IMR-90 (cell line): ENCODE measurements at regions not wholly inside any gene's neighbourhood (a gene's known extent, or its start where the extent isn't known, plus 50 kb on each side); places are given as distances from the start of the nearest gene placed in this dataset.

Experiments used
- ATAC-seq: fragments of 200-7000 bp; cut with Tn5 transposase; 2 replicates; pipeline ENCODE4 v1.9.1; 2020; ENCODE audit warnings: low read depth, mild to moderate bottlenecking, moderate library complexity
- BruUV-seq: library from RNA; stranded (reverse); fragments of 400-500 nt; replicated peaks from 2 replicates; lab custom pipeline; 2021; lab: Mats Ljungman, UMichigan
- CTCF ChIA-PET: fragments of 300-600 bp; formaldehyde crosslinking; extraction: SDS; loops from one replicate; lab custom pipeline; 2021; ENCODE audit warnings: antibody characterized with exemption; lab: Yijun Ruan, JAX
- POLR2A ChIA-PET: fragments of 300-600 bp; sonication (Branson Sonifier 250); formaldehyde crosslinking; loops from one replicate; lab custom pipeline; 2022; ENCODE audit warnings: antibody characterized with exemption; ENCODE audit not compliant: unreplicated experiment; lab: Charles Lee
- DNase-seq: peaks from one replicate; pipeline ENCODE4 v3.0.0; 2013
- H2AFZ ChIP-seq: replicated peaks from 2 replicates; pipeline ENCODE3; 2013; ENCODE audit warnings: low read length, mild to moderate bottlenecking; ENCODE audit not compliant: poor library complexity
- H2AK5ac ChIP-seq: 2 replicates; pipeline ENCODE4 v1.6.1; 2013; ENCODE audit warnings: low read depth, low read length, inconsistent platforms
- H2AK9ac ChIP-seq: replicated peaks from 2 replicates; pipeline ENCODE3; 2013; ENCODE audit warnings: mild to moderate bottlenecking, low read depth, low read length, moderate library complexity; ENCODE audit not compliant: poor library complexity
- H2BK120ac ChIP-seq: 2 replicates; pipeline ENCODE4 v1.6.1; 2013; ENCODE audit warnings: low read depth, low read length, inconsistent platforms
- H2BK15ac ChIP-seq: 3 replicates; pipeline ENCODE4 v1.6.1; 2013; ENCODE audit warnings: low read depth, low read length, inconsistent platforms
- H2BK20ac ChIP-seq: 2 replicates; pipeline ENCODE4 v1.6.1; 2013; ENCODE audit warnings: low read depth, mild to moderate bottlenecking, inconsistent platforms, low read length, moderate library complexity
- H2BK5ac ChIP-seq: 2 replicates; pipeline ENCODE4 v1.6.1; 2013; ENCODE audit warnings: mild to moderate bottlenecking, low read depth, low read length, inconsistent platforms; ENCODE audit not compliant: poor library complexity, severe bottlenecking
- H3K14ac ChIP-seq: replicated peaks from 2 replicates; pipeline ENCODE4 v1.6.1; 2013; ENCODE audit warnings: low read depth, low read length, inconsistent platforms
- H3K18ac ChIP-seq: 2 replicates; pipeline ENCODE4 v1.6.1; 2013; ENCODE audit warnings: low read depth, low read length, control low read depth
- H3K23ac ChIP-seq: 2 replicates; pipeline ENCODE4 v1.6.1; 2013; ENCODE audit warnings: low read depth, low read length, inconsistent platforms
- H3K27ac ChIP-seq: 2 replicates; pipeline ENCODE4 v1.5.1; 2013; ENCODE audit warnings: mild to moderate bottlenecking, control low read depth, low read length; ENCODE audit not compliant: insufficient read depth
- H3K27me3 ChIP-seq: 2 replicates; pipeline ENCODE4 v1.6.1; 2013; ENCODE audit warnings: low read length; ENCODE audit not compliant: control insufficient read depth, insufficient read depth
- H3K36me3 ChIP-seq: 2 replicates; pipeline ENCODE4 v1.6.1; 2013; ENCODE audit warnings: low read length, mixed read lengths; ENCODE audit not compliant: control insufficient read depth, insufficient read depth
- H3K4ac ChIP-seq: 2 replicates; pipeline ENCODE4 v1.6.1; 2013; ENCODE audit warnings: low read depth, low read length, inconsistent platforms
- H3K4me1 ChIP-seq: 2 replicates; pipeline ENCODE4 v1.6.1; 2013; ENCODE audit warnings: low read length, mixed read lengths; ENCODE audit not compliant: control insufficient read depth, insufficient read depth
- H3K4me2 ChIP-seq: 2 replicates; pipeline ENCODE4 v1.6.1; 2013; ENCODE audit warnings: low read depth, mild to moderate bottlenecking, control low read depth, low read length, moderate library complexity
- H3K4me3 ChIP-seq: 2 replicates; pipeline ENCODE4 v1.5.1; 2013; ENCODE audit warnings: low read depth, mild to moderate bottlenecking, control low read depth, low read length, moderate library complexity; ENCODE audit not compliant: insufficient read depth
- H3K56ac ChIP-seq: 2 replicates; pipeline ENCODE4 v1.6.1; 2013; ENCODE audit warnings: low read length, inconsistent platforms; ENCODE audit not compliant: insufficient read depth; ENCODE audit errors: extremely low read depth
- H3K79me1 ChIP-seq, 2 experiments: 2 replicates each; pipeline ENCODE4 v1.6.1; 2013; ENCODE audit warnings: low read length in 2 of 2, inconsistent platforms in 1 of 2, low read depth in 1 of 2
- H3K9ac ChIP-seq: 2 replicates; pipeline ENCODE4 v1.6.1; 2013; ENCODE audit warnings: low read depth, low read length, control low read depth
- H3K9me1 ChIP-seq: 2 replicates; pipeline ENCODE4 v1.6.1; 2013; ENCODE audit warnings: low read length, inconsistent platforms; ENCODE audit not compliant: insufficient read depth
- H3K9me3 ChIP-seq: 2 replicates; pipeline ENCODE4 v1.6.1; 2013; ENCODE audit warnings: low read length; ENCODE audit not compliant: control insufficient read depth, insufficient read depth
- H4K20me1 ChIP-seq: 2 replicates; pipeline ENCODE4 v1.6.1; 2013; ENCODE audit warnings: low read length, inconsistent platforms; ENCODE audit not compliant: insufficient read depth
- H4K5ac ChIP-seq: 2 replicates; pipeline ENCODE4 v1.6.1; 2013; ENCODE audit warnings: mild to moderate bottlenecking, low read depth, low read length, control low read depth
- H4K8ac ChIP-seq, 2 experiments: 2 replicates each; pipeline ENCODE4 v1.6.1; 2013; ENCODE audit warnings: low read depth in 2 of 2, low read length in 2 of 2, control low read depth in 1 of 2, inconsistent platforms in 1 of 2
- H4K91ac ChIP-seq: 2 replicates; pipeline ENCODE4 v1.6.1; 2013; ENCODE audit warnings: low read depth, low read length, inconsistent platforms; ENCODE audit not compliant: insufficient read depth
- BHLHE40 ChIP-seq: fragments of 150-350 bp; IDR thresholded peaks from 2 replicates; pipeline ENCODE4 v1.6.1; 2016; ENCODE audit warnings: mild to moderate bottlenecking, low read depth, low read length
- CHD1 ChIP-seq: IDR thresholded peaks from 2 replicates; pipeline ENCODE4 v1.6.1; 2012; ENCODE audit warnings: low read depth, low read length, improper control_type of control experiment
- FOS ChIP-seq: fragments of 150-350 bp; IDR thresholded peaks from 2 replicates; pipeline ENCODE4 v1.6.1; 2016; ENCODE audit warnings: low read depth, low read length
- MAFK ChIP-seq: IDR thresholded peaks from 2 replicates; pipeline ENCODE4 v1.6.1; 2012; ENCODE audit warnings: low read depth, low read length, improper control_type of control experiment
- MAZ ChIP-seq: IDR thresholded peaks from 2 replicates; pipeline ENCODE4 v1.6.1; 2012; ENCODE audit warnings: low read depth, mild to moderate bottlenecking, low read length, improper control_type of control experiment, moderate library complexity, borderline replicate concordance
- MXI1 ChIP-seq: IDR thresholded peaks from 2 replicates; pipeline ENCODE4 v1.6.1; 2012; ENCODE audit warnings: low read depth, mild to moderate bottlenecking, low read length, moderate library complexity, borderline replicate concordance
- NFE2L2 ChIP-seq: fragments of 150-350 bp; IDR thresholded peaks from 2 replicates; pipeline ENCODE4 v1.6.1; 2016; ENCODE audit warnings: low read depth, mild to moderate bottlenecking, low read length
- POLR2A ChIP-seq: IDR thresholded peaks from 2 replicates; pipeline ENCODE4 v1.6.1; 2012; ENCODE audit warnings: mild to moderate bottlenecking, low read depth, low read length
- RAD21 ChIP-seq: IDR thresholded peaks from 2 replicates; pipeline ENCODE4 v1.6.1; 2012; ENCODE audit warnings: low read length, improper control_type of control experiment
- RFX5 ChIP-seq: IDR thresholded peaks from 2 replicates; pipeline ENCODE4 v1.8.0; 2012; ENCODE audit warnings: low read depth, mild to moderate bottlenecking, low read length, moderate library complexity
- SMC3 ChIP-seq: fragments of 150-350 bp; IDR thresholded peaks from 2 replicates; pipeline ENCODE4 v1.6.1; 2016; ENCODE audit warnings: low read depth, mild to moderate bottlenecking, antibody characterized with exemption, low read length, moderate library complexity
- WGBS, 2 experiments: methylation state at CpG; one replicate each; pipeline versions ENCODE4 v1.1.5 to v1.1.7; 2013; ENCODE audit warnings: missing lambda C conversion rate in 2 of 2; ENCODE audit not compliant: insufficient read length in 1 of 2; ENCODE audit errors: extremely low coverage in 2 of 2; 5-methylcytosine and 5-hydroxymethylcytosine counted together
- dilution Hi-C: fragments of 300-500 bp; cut with HindIII; formaldehyde crosslinking; loops from one replicate; pipeline ENCODE4 v1.14.3; 2018; ENCODE audit warnings: low sequenced_read_pairs; ENCODE audit not compliant: unreplicated experiment
- in situ Hi-C: fragments of 300-500 bp; cut with MboI; formaldehyde crosslinking; loops from 3 replicates; pipeline ENCODE4 v1.14.3; 2019; ENCODE audit warnings: low sequenced_read_pairs, inconsistent platforms, mixed read lengths
- intact Hi-C: fragments of 100-400 bp; cut with micrococcal nuclease; formaldehyde crosslinking; loops from 2 replicates; pipeline ENCODE4 v1.10.0; 2022
- TF ChIP-seq, protein P1 (sequence below): fragments of 150-350 bp; IDR thresholded peaks from 2 replicates; pipeline ENCODE4 v1.6.1; 2016; ENCODE audit warnings: low read depth, mild to moderate bottlenecking, low read length, moderate library complexity, borderline replicate concordance

DNA sequence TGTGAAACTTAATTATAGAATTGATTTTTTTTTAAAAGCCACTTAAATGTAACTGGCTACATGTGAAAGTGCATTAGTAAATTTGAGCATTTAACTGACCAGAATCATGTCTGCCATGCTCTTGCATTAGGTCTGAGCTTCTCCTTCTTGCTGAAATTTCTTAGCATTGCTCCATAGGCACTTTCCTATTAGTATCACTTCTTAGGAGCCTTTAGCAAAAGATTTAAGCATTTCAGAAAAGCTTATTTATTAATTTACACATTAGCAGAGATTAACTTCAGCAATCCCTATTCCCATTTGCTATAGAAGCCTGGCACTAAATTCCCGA, 211.0 kb downstream of the SNX18 start:
- Histone ChIP-seq H3K4ac (peak overlapping the region; percentile 4; the same call in 1 of the 2 replicates), H3K9me1 (peaks cover 5% of the 10 kb centered on the region), H4K91ac (no peak overlapping the region), H3K23ac (no peak overlapping the region), H2AK9ac (no peak overlapping the region), H4K8ac (no peak overlapping the region), H2AFZ (no peak overlapping the region), H4K20me1 (no peaks in the 10 kb centered on the region), H3K4me2 (no peak overlapping the region), H3K27ac (no peak overlapping the region), H3K56ac (no peak overlapping the region), H3K4me1 (peaks cover 6% of the 10 kb centered on the region), H3K4me3 (no peak overlapping the region), H3K79me1 (0 out of 4 replicates have a peak, but pooled peaks cover 0 to 4% of the 10 kb centered on the region in 2 experiments), H3K9me3 (no peaks in the 10 kb centered on the region), H2BK5ac (no peak overlapping the region), H3K36me3 (no peaks in the 10 kb centered on the region), H3K9ac (no peak overlapping the region), H2BK120ac (no peak overlapping the region), H3K14ac (no peak overlapping the region), H2BK20ac (no peak overlapping the region), H2AK5ac (no peak overlapping the region), H3K18ac (no peak overlapping the region), H3K27me3 (no peaks in the 10 kb centered on the region), H4K5ac (no peak overlapping the region), H2BK15ac (no peak overlapping the region)
- DNase-seq: no peak
- intact Hi-C loops: no loop called here
- no TSS peak for BruUV-seq
- ChIA-PET CTCF (no interaction called here), POLR2A (no interaction called here)
- WGBS, 2 experiments: no CpG with 5 or more reads among the region's 1 CpG
- ATAC-seq: no peak
- dilution Hi-C loops: no loop called here
- TF ChIP-seq RAD21: no peak
- TF ChIP-seq CHD1: no peak
- TF ChIP-seq POLR2A: no peak
- TF ChIP-seq, protein P1, sequence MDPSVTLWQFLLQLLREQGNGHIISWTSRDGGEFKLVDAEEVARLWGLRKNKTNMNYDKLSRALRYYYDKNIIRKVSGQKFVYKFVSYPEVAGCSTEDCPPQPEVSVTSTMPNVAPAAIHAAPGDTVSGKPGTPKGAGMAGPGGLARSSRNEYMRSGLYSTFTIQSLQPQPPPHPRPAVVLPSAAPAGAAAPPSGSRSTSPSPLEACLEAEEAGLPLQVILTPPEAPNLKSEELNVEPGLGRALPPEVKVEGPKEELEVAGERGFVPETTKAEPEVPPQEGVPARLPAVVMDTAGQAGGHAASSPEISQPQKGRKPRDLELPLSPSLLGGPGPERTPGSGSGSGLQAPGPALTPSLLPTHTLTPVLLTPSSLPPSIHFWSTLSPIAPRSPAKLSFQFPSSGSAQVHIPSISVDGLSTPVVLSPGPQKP: no peak
- no peak for TF ChIP-seq FOS
- no peak for TF ChIP-seq MAFK
- TF ChIP-seq NFE2L2: no peak
- no peak for TF ChIP-seq SMC3
- TF ChIP-seq RFX5: no peak
- TF ChIP-seq MAZ: no peak
- no peak for TF ChIP-seq BHLHE40
- TF ChIP-seq MXI1: no peak
- in situ Hi-C loops: loop anchor here (25.0 kb wide), 1 partner anchor 434 kb away; the partner anchor contains the start of genes CDC20B and GPX8
